Heart left ventricle (tissue), 13 donors: ENCODE measurements at regions not wholly inside any gene's neighbourhood (a gene's known extent, or its start where the extent isn't known, plus 50 kb on each side); places are given as distances from the start of the nearest gene placed in this dataset.

Experiments used
- CTCF ChIP-seq, 12 donors: fragments of 200-600 bp; sonication (generic) in 4 of 12; IDR thresholded peaks; one replicate each; pipeline versions ENCODE4 v1.5.0 to v1.8.0; 2018 to 2022; ENCODE audit warnings: antibody characterized with exemption in 12 of 12, mild to moderate bottlenecking in 5 of 12
- POLR2A ChIP-seq, 2 donors: fragments of 450-650 bp; IDR thresholded peaks; one replicate each; pipeline ENCODE4 v1.6.1; 2017; ENCODE audit warnings: antibody characterized with exemption in 2 of 2, mild to moderate bottlenecking in 2 of 2, moderate library complexity in 2 of 2
- donor health status: ischemic (EF 13 %, LVEDD 7.1; RV severe dilation, severe dysfunction).
- donor health status: DM: no; HTN: yes; CAD: no.
- donor health status: DM: no; HTN: no; CAD: no.
- donor health status: ischemic (EF 25% LVEDD 6.9; RV normal size, moderate dysfunction).
- donor health status: ischemic (EF 25% LVEDD 5.7; RV mildly dilated, moderate dysfunction).
- donor health status: ischemic (EF 35%, LVEDD 5.7; RV mildly dilated, moderate dysfunction).
- donor health status: nonischemic (EF 11% LVEDD 7.7; RV severe dilation, severe dysfunction).
- donor health status: DM: yes; HTN: yes; CAD: no.
- donor health status: PGD.
- donor health status: ischemic (EF 29% LVEDD 5.4; RV normal size, mild dysfunction).
- donor health status: nonischemic (EF 23%, LVEDD 6.1; RV moderate dilation, normal function).

- TF ChIP-seq CTCF (IDR thresholded peaks at IDR 0.05), result no peak
- TF ChIP-seq POLR2A (IDR thresholded peaks at IDR 0.05), result no peak
Measured at GRCh38 chr4:81314897-81315470, 100.0 kb upstream of the PRKG2 start.
